Small intestine (tissue), 7 donors: ENCODE measurements at regions not wholly inside any gene's neighbourhood (a gene's known extent, or its start where the extent isn't known, plus 50 kb on each side); places are given as distances from the start of the nearest gene placed in this dataset.

Experiments used
- DNase-seq, 2 donors: peaks; one replicate each; pipeline versions ENCODE4 v3.0.0 to v3.0.0-alpha.2; 2013
- FAIRE-seq: peaks from 2 replicates; lab custom pipeline; 2012; peaks lifted over from hg19 to GRCh38; lab: Jason Lieb, UNC
- H3K27ac ChIP-seq, 3 donors: one replicate each; pipeline ENCODE4 v1.5.1; 2013; ENCODE audit warnings: low read length in 2 of 3, mild to moderate bottlenecking in 2 of 3, control low read depth in 1 of 3, inconsistent platforms in 1 of 3, low read depth in 1 of 3, moderate library complexity in 1 of 3
- H3K27me3 ChIP-seq, 3 donors: one replicate each; pipeline ENCODE4 v1.6.1; 2013; ENCODE audit warnings: low read length in 3 of 3, inconsistent platforms in 1 of 3; ENCODE audit not compliant: control insufficient read depth in 3 of 3, insufficient read depth in 3 of 3
- H3K36me3 ChIP-seq, 3 donors: one replicate each; pipeline ENCODE4 v1.6.1; 2013; ENCODE audit warnings: low read length in 3 of 3, inconsistent platforms in 1 of 3, low read depth in 1 of 3, mild to moderate bottlenecking in 1 of 3, moderate library complexity in 1 of 3; ENCODE audit not compliant: control insufficient read depth in 3 of 3, insufficient read depth in 2 of 3
- H3K4me1 ChIP-seq, 3 donors: one replicate each; pipeline ENCODE4 v1.6.1; 2013; ENCODE audit warnings: low read length in 2 of 3, inconsistent platforms in 1 of 3, low read depth in 1 of 3, mild to moderate bottlenecking in 1 of 3, moderate library complexity in 1 of 3; ENCODE audit not compliant: control insufficient read depth in 3 of 3, insufficient read depth in 2 of 3
- H3K4me3 ChIP-seq, 3 donors: one replicate each; pipeline ENCODE4 v1.5.1; 2013; ENCODE audit warnings: low read length in 3 of 3, control low read depth in 1 of 3, inconsistent platforms in 1 of 3, low read depth in 1 of 3, mild to moderate bottlenecking in 1 of 3, moderate library complexity in 1 of 3
- H3K9me3 ChIP-seq, 2 donors: one replicate each; pipeline ENCODE4 v1.6.1; 2013; ENCODE audit warnings: low read depth in 1 of 2, low read length in 1 of 2; ENCODE audit not compliant: control insufficient read depth in 2 of 2, insufficient read depth in 1 of 2
- WGBS, 3 donors: extraction: QIAGEN DNeasy Blood & Tissue Kit; methylation state at CpG; one replicate each; pipeline ENCODE4 v1.1.7; 2013; 5-methylcytosine and 5-hydroxymethylcytosine counted together
- donor health status: healthy with polysubstance abuse.
- donor health status: control.
- donor health status: control.
- donor health status: Bipolar disorder and iron deficiency.
- donor health status: healthy.

DNA sequence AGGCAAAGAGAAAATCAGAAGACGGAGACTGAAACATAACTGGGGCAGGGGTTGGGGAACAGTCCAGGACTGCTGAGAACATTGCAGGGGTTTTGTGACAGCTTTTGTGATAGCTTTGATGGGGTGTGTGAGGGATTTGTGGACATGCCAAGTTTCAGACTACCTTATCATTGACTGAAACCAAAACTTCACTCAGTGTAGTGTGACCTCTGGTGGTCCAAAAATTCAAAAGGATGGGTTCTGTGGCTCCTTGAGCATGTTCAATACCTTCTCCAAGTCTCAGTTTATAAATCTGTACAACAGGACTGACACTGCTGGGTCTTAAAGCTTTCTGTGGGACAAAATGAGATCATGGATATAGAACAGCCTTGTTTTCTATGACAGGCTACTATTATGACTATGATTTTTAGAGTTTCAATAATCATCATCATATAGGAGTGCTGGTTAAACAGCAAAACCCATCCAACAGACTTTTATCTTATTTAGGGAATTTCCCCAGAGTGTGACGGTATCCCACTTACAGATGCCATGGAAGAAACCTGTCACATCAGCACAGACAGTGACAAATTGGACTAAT lies 259.2 kb upstream of the SLC14A2 start:
- 81 to 84% (median 82%) methylated on average over 2 of the region's 2 CpGs for WGBS, 3 donors
- H3K4me3 ChIP-seq = no peak overlapping the region
- H3K9me3 ChIP-seq = no peaks in the 10 kb centered on the region
- H3K27me3 ChIP-seq = no peaks in the 10 kb centered on the region
- H3K4me1 ChIP-seq = peaks cover 1 to 30% (median 3%) of the 10 kb centered on the region in 3 donors
- DNase-seq (no peak), FAIRE-seq (no peak)
- no peak overlapping the region for H3K27ac ChIP-seq
- no peaks in the 10 kb centered on the region for H3K36me3 ChIP-seq

DNA sequence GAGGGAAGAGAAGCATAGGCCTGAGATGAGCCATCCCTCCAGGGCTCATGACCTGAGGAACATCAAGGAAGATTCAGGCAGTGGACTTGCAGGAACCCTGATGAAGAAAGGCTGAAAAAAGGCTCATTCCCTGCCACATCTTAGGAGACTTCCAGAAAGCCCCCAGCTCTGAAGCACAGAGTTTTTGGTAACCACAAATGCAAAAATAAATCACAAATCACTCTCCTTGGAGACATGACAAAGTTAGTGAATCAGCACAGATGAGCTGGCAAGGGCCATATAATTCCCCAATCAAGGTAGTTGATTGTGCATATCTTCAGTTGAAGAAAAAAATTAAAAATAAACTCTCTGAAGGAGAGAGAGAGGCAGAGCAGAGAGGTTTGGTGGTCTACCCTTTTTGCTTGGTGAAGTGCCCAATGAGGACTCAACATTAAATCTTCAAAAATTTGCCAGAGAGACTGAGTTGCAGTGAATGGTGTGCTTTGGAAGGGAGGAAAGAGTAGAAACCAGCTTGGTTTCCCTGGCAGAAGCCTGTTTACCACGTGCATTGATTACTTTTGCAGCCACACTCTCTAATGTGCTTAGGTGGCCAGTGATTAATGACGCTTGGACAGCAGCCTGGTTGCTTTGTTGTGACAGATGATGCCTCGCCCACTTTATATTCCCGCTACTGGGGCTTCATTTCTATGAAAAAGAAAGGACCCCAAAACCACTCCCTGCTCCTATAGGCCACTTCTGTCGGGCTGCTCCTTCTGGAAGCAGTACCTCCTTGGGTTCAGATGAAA lies 257.4 kb upstream of the SLC14A2 start:
- 30 to 64% (median 32%) methylated on average over 5 of the region's 5 CpGs for WGBS, 3 donors
- peak in 1 of 2 donors; percentile 45 for DNase-seq

GRCh38 chr18:45359275-45360009 lies 255.8 kb upstream of the SLC14A2 start:
- Histone ChIP-seq H3K9me3 (no peaks in the 10 kb centered on the region), H3K4me3 (no peak overlapping the region), H3K4me1 (peaks cover 1 to 30% (median 3%) of the 10 kb centered on the region in 3 donors), H3K27ac (peak overlapping the region in 2 of 3 donors; percentile 1 to 65), H3K36me3 (no peaks in the 10 kb centered on the region), H3K27me3 (no peaks in the 10 kb centered on the region)
- FAIRE-seq (no peak), DNase-seq (peak; percentile 86 to 91)
- 21 to 69% (median 35%) methylated on average over 7 of the region's 7 CpGs for WGBS, 3 donors

More for the DNA sequence above, 257.4 kb upstream of the SLC14A2 start:
- Histone ChIP-seq H3K27me3 (no peaks in the 10 kb centered on the region), H3K4me3 (no peak overlapping the region), H3K4me1 (peaks cover 1 to 30% (median 3%) of the 10 kb centered on the region in 3 donors), H3K27ac (peak overlapping the region in 1 of 3 donors; percentile 65), H3K36me3 (no peaks in the 10 kb centered on the region), H3K9me3 (no peaks in the 10 kb centered on the region)
- FAIRE-seq = no peak

DNA sequence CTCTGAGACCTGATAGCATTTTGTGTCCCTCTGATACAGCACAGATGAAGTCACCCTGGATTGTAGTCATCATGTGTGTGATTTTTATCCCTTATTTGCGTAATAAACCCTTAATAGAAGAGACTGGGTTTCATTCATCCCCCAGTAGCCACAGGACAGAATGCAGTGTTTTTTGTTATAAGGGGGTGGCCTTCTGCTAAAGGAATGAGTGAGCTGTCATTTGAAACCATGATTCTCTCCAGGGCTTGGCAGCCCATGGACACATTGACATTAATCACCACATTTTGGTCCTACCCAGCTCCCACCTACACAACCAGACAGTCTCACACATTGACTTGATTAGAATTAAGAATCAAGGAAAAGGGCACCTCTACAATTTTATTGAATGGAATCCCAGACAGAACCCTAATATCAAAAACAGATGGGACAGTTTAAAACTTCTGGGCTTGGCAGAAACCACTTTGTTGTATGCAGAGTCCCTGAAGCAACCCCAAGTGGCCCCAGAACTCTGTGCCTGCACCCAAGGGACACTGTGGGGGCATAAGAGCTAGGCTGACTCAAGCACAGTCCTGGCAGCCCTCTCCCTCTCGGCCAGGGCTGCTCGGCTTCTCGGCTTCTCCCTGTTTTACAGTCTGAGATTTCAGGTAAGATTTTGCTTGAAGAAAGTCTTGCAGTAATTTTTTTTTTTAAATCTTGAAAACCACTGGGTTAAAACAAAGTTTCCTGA lies 254.0 kb upstream of the SLC14A2 start:
- Histone ChIP-seq H3K27me3 (no peaks in the 10 kb centered on the region), H3K36me3 (no peaks in the 10 kb centered on the region), H3K27ac (no peak overlapping the region), H3K9me3 (no peaks in the 10 kb centered on the region), H3K4me1 (peaks cover 1 to 30% (median 3%) of the 10 kb centered on the region in 3 donors), H3K4me3 (no peak overlapping the region)
- 81 to 92% (median 90%) methylated on average over 4 of the region's 4 CpGs for WGBS, 3 donors
- FAIRE-seq (no peak), DNase-seq (no peak)

DNA sequence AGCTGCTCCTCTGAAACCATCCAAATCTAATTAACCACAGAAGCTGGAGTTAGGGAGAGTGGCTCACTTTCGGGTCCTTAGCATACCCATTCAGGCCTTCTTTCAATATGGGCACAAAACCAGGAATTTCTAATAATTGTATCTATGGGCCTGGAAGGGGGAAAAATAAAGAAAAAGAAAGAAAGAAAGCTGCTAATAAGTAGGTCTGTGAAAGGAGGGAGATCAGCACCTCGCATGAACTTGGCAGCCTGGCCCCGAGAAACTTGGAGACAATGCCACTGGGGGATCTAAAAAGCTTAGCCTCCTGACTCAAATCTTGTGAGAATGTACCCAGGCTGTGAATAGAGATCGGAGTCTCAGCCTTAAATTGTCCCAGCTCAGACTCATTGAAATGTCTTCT lies 252.1 kb upstream of the SLC14A2 start:
- DNase-seq (no peak), FAIRE-seq (no peak)

GRCh38 chr18:45365835-45366234 lies 249.4 kb upstream of the SLC14A2 start:
- no peaks in the 10 kb centered on the region for H3K9me3 ChIP-seq
- peak overlapping the region in 1 of 3 donors; percentile 23 for H3K27ac ChIP-seq
- DNase-seq (no peak), FAIRE-seq (no peak)
- WGBS, 3 donors = 54 to 74% (median 68%) methylated on average over 3 of the region's 3 CpGs
- H3K4me3 ChIP-seq = no peak overlapping the region
- H3K36me3 ChIP-seq = no peaks in the 10 kb centered on the region
- no peaks in the 10 kb centered on the region for H3K4me1 ChIP-seq
- H3K27me3 ChIP-seq = no peaks in the 10 kb centered on the region

More for the DNA sequence above, 252.1 kb upstream of the SLC14A2 start:
- no peak overlapping the region for H3K4me3 ChIP-seq
- H3K27ac ChIP-seq = no peak overlapping the region
- 87 to 98% (median 89%) methylated on average over 4 of the region's 4 CpGs for WGBS, 3 donors
- H3K27me3 ChIP-seq = no peaks in the 10 kb centered on the region
- H3K4me1 ChIP-seq = peaks cover 0 to 19% (median 1%) of the 10 kb centered on the region in 3 donors
- no peaks in the 10 kb centered on the region for H3K9me3 ChIP-seq
- H3K36me3 ChIP-seq = no peaks in the 10 kb centered on the region

DNA sequence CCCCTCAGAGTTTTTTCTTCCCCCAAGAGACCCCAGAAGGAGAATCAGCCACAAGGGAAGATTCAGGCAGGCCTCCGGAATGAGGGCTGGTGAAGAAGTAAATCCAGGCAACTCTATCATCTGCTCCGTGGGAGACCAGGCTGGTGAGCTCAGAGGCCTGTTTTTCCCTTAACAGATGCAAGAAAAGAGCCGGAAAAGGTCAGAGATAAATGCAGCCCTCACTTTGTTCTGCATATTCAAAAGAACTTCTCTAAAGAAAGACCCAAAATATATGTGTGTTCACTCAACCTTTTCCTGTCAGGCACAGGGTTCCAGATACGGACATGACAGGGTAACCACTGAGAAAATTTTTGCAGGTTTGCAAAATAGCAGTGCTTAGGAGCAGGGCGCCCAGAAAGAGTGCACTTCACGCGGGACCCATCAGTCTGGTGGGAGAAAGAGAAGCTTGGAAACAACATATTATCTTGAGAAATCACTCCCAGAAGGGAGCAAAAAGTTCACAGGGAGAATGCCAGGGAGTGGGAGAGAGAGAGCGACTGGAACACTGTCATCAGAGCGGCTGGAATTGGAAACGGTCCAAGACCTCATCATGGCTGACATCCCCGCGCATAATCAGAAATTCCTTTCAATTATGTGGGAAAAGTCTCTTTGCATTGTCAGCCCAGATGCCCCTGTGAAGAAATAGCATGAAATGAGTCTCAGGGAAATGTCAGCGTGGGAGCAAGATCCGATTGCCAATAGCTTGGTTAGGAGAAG lies 244.8 kb upstream of the SLC14A2 start:
- no peaks in the 10 kb centered on the region for H3K27me3 ChIP-seq
- no peaks in the 10 kb centered on the region for H3K9me3 ChIP-seq
- no peak overlapping the region for H3K4me3 ChIP-seq
- DNase-seq (no peak), FAIRE-seq (no peak)
- WGBS, 3 donors = 70 to 89% (median 73%) methylated on average over 14 of the region's 14 CpGs
- no peaks in the 10 kb centered on the region for H3K36me3 ChIP-seq
- H3K27ac ChIP-seq = no peak overlapping the region
- H3K4me1 ChIP-seq = peaks cover 0 to 12% (median 0%) of the 10 kb centered on the region in 3 donors
